ENCODE measurements at regions not wholly inside any gene's neighbourhood (a gene's known extent, or its start where the extent isn't known, plus 50 kb on each side); places are given as distances from the start of the nearest gene placed in this dataset.

GRCh38 chr16:56121156-56121500 lies 70.2 kb upstream of the GNAO1 start:
- no peak for DNase-seq (ENCODE audit: low read depth in 2 of 2)
- H3K79me2 ChIP-seq (ENCODE audit: control insufficient read depth, insufficient read depth, low read length), result no peaks in the 10 kb centered on the region
- H4K20me1 ChIP-seq (ENCODE audit: control insufficient read depth, extremely low read depth, insufficient read depth, low read length), result no peaks in the 10 kb centered on the region
- H3K4me2 ChIP-seq (ENCODE audit: extremely low read depth, insufficient read depth, low read length), result no peak overlapping the region
- no peak overlapping the region for H3K4me3 ChIP-seq (replicated peaks in 1 of 4; ENCODE audit: control extremely low read depth in 1 of 4, insufficient read depth in 1 of 4, low read depth in 3 of 4, low read length in 4 of 4)
- H3K9ac ChIP-seq (ENCODE audit: insufficient read depth, low read length), result no peak overlapping the region
- no peak overlapping the region for H2AFZ ChIP-seq (ENCODE audit: low read length)
- no peak overlapping the region for H3K27ac ChIP-seq (ENCODE audit: insufficient read depth, low read length)
- H3K27me3 ChIP-seq (ENCODE audit: control insufficient read depth, insufficient read depth, low read length), result no peaks in the 10 kb centered on the region
- H3K36me3 ChIP-seq (ENCODE audit: control insufficient read depth, insufficient read depth, low read length), result no peaks in the 10 kb centered on the region
- no peaks in the 10 kb centered on the region for H3K4me1 ChIP-seq (ENCODE audit: control insufficient read depth, extremely low read depth, insufficient read depth, low read length)
- TF ChIP-seq CTCF (conservative IDR thresholded peaks at IDR 0.05 in 1 of 2, IDR thresholded peaks at IDR 0.05 in 1 of 2; ENCODE audit: low read depth in 1 of 2, low read length in 2 of 2) (no peak), EZH2 (IDR thresholded peaks at IDR 0.05; ENCODE audit: low read length, missing control alignments) (no peak)
- no peaks in the 10 kb centered on the region for H3K9me3 ChIP-seq (ENCODE audit: control insufficient read depth, insufficient read depth, low read depth, low read length)

GRCh38 chr16:56120447-56121155 lies 70.7 kb upstream of the GNAO1 start:
- TF ChIP-seq CTCF (conservative IDR thresholded peaks at IDR 0.05 in 1 of 2, IDR thresholded peaks at IDR 0.05 in 1 of 2; ENCODE audit: low read depth in 1 of 2, low read length in 2 of 2) (no peak), EZH2 (IDR thresholded peaks at IDR 0.05; ENCODE audit: low read length, missing control alignments) (no peak)
- H3K4me2 ChIP-seq (ENCODE audit: extremely low read depth, insufficient read depth, low read length), result no peak overlapping the region
- H3K27ac ChIP-seq (ENCODE audit: insufficient read depth, low read length), result no peak overlapping the region
- H3K4me3 ChIP-seq (replicated peaks in 1 of 4; ENCODE audit: control extremely low read depth in 1 of 4, insufficient read depth in 1 of 4, low read depth in 3 of 4, low read length in 4 of 4), result no peak overlapping the region
- H3K9me3 ChIP-seq (ENCODE audit: control insufficient read depth, insufficient read depth, low read depth, low read length), result no peaks in the 10 kb centered on the region
- no peak overlapping the region for H2AFZ ChIP-seq (ENCODE audit: low read length)
- no peaks in the 10 kb centered on the region for H3K79me2 ChIP-seq (ENCODE audit: control insufficient read depth, insufficient read depth, low read length)
- H3K9ac ChIP-seq (ENCODE audit: insufficient read depth, low read length), result no peak overlapping the region
- no peaks in the 10 kb centered on the region for H3K36me3 ChIP-seq (ENCODE audit: control insufficient read depth, insufficient read depth, low read length)
- H4K20me1 ChIP-seq (ENCODE audit: control insufficient read depth, extremely low read depth, insufficient read depth, low read length), result no peaks in the 10 kb centered on the region
- DNase-seq (ENCODE audit: low read depth in 2 of 2), result no peak
- no peaks in the 10 kb centered on the region for H3K27me3 ChIP-seq (ENCODE audit: control insufficient read depth, insufficient read depth, low read length)
- no peaks in the 10 kb centered on the region for H3K4me1 ChIP-seq (ENCODE audit: control insufficient read depth, extremely low read depth, insufficient read depth, low read length)

- TF ChIP-seq EZH2 (IDR thresholded peaks at IDR 0.05; ENCODE audit: low read length, missing control alignments) (no peak), CTCF (conservative IDR thresholded peaks at IDR 0.05 in 1 of 2, IDR thresholded peaks at IDR 0.05 in 1 of 2; ENCODE audit: low read depth in 1 of 2, low read length in 2 of 2) (no peak)
Measured at GRCh38 chr16:56119133-56119532, 72.2 kb upstream of the GNAO1 start.

More at GRCh38 chr16:56119133-56119532, 72.2 kb upstream of the GNAO1 start:
- Histone ChIP-seq H3K79me2 (ENCODE audit: control insufficient read depth, insufficient read depth, low read length) (no peaks in the 10 kb centered on the region), H3K27me3 (ENCODE audit: control insufficient read depth, insufficient read depth, low read length) (no peaks in the 10 kb centered on the region), H3K27ac (ENCODE audit: insufficient read depth, low read length) (no peak overlapping the region), H3K36me3 (ENCODE audit: control insufficient read depth, insufficient read depth, low read length) (no peaks in the 10 kb centered on the region), H3K4me3 (replicated peaks in 1 of 4; ENCODE audit: control extremely low read depth in 1 of 4, insufficient read depth in 1 of 4, low read depth in 3 of 4, low read length in 4 of 4) (no peak overlapping the region), H3K4me1 (ENCODE audit: control insufficient read depth, extremely low read depth, insufficient read depth, low read length) (no peaks in the 10 kb centered on the region), H3K4me2 (ENCODE audit: extremely low read depth, insufficient read depth, low read length) (no peak overlapping the region), H4K20me1 (ENCODE audit: control insufficient read depth, extremely low read depth, insufficient read depth, low read length) (no peaks in the 10 kb centered on the region), H3K9ac (ENCODE audit: insufficient read depth, low read length) (no peak overlapping the region), H3K9me3 (ENCODE audit: control insufficient read depth, insufficient read depth, low read depth, low read length) (no peaks in the 10 kb centered on the region), H2AFZ (ENCODE audit: low read length) (no peak overlapping the region)
- no peak for DNase-seq (ENCODE audit: low read depth in 2 of 2)
